ENCODE measurements at regions not wholly inside any gene's neighbourhood (a gene's known extent, or its start where the extent isn't known, plus 50 kb on each side); places are given as distances from the start of the nearest gene placed in this dataset.

DNA sequence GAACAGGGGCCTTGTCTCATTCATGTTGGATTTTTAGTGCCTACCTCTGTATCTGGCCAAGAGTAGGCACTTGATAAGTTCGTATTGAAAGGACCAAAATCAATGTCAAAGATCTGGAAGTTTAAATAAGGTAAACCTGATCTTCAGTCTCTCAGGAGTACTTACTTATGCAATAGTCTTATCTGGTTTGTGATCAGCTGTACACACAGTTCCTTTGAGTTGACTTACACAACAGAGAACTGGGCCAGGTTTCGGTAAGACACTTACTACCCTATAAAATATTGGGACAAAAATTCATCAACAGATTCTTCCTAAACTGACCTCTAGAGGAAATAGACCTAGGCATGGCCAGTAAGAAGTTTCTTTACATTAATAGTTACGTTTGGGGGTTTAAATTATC lies 113.6 kb upstream of the NXPH2 start:
- TF ChIP-seq, protein P1, sequence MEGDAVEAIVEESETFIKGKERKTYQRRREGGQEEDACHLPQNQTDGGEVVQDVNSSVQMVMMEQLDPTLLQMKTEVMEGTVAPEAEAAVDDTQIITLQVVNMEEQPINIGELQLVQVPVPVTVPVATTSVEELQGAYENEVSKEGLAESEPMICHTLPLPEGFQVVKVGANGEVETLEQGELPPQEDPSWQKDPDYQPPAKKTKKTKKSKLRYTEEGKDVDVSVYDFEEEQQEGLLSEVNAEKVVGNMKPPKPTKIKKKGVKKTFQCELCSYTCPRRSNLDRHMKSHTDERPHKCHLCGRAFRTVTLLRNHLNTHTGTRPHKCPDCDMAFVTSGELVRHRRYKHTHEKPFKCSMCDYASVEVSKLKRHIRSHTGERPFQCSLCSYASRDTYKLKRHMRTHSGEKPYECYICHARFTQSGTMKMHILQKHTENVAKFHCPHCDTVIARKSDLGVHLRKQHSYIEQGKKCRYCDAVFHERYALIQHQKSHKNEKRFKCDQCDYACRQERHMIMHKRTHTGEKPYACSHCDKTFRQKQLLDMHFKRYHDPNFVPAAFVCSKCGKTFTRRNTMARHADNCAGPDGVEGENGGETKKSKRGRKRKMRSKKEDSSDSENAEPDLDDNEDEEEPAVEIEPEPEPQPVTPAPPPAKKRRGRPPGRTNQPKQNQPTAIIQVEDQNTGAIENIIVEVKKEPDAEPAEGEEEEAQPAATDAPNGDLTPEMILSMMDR (optimal IDR thresholded peaks at IDR 0.05 in 1 of 3, IDR thresholded peaks at IDR 0.05 in 1 of 3, conservative IDR thresholded peaks at IDR 0.05 in 1 of 3; ENCODE audit: extremely low read depth in 1 of 3, insufficient read depth in 2 of 3, low read length in 3 of 3): no peak
- TF ChIP-seq EZH2 (IDR thresholded peaks at IDR 0.05; ENCODE audit: low read length): no peak
